OCI-LY3 (cell line): ENCODE measurements at regions not wholly inside any gene's neighbourhood (a gene's known extent, or its start where the extent isn't known, plus 50 kb on each side); places are given as distances from the start of the nearest gene placed in this dataset.

Experiments
- EZH2phosphoT487 ChIP-seq: fragments of 200-600 bp; shearing (Covaris generic); IDR thresholded peaks from 2 replicates; pipeline ENCODE4 v1.6.1; 2018; ENCODE audit warnings: antibody characterized with exemption, mixed run types, low read depth
- TF ChIP-seq, protein P1 (sequence below): fragments of 200-600, 300-600 bp; sonication (generic); IDR thresholded peaks from 2 replicates; pipeline ENCODE4 v1.5.1; 2014; ENCODE audit warnings: antibody characterized with exemption, low read length, low read depth

DNA sequence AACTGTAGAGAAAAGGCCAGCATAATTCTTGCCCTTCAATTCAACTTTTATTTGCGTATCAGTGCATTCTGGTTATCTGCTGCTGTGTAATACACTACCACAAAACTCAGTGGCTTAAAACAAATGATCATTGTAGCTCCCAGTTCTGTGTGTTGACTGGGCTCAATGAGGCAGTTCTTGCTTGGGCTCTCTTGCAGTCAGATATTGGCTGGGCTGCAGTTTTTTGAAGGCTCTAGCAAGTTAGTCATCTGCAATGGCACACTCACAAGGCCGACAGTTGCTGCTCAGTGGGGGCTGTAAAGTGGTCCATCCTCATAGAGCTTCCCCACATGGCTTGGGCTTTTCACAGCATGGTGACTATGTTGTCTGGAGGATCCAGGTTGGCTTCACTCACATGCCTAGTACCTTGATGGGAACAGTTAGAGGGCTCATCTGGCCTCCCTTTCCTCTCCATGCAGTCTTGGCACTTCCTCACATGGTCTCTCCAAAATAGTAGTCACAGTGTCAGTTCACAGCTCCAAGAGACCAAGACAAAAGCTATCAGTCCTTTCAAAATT is 110.6 kb upstream of the TNP1 start:
- TF ChIP-seq, protein P1, sequence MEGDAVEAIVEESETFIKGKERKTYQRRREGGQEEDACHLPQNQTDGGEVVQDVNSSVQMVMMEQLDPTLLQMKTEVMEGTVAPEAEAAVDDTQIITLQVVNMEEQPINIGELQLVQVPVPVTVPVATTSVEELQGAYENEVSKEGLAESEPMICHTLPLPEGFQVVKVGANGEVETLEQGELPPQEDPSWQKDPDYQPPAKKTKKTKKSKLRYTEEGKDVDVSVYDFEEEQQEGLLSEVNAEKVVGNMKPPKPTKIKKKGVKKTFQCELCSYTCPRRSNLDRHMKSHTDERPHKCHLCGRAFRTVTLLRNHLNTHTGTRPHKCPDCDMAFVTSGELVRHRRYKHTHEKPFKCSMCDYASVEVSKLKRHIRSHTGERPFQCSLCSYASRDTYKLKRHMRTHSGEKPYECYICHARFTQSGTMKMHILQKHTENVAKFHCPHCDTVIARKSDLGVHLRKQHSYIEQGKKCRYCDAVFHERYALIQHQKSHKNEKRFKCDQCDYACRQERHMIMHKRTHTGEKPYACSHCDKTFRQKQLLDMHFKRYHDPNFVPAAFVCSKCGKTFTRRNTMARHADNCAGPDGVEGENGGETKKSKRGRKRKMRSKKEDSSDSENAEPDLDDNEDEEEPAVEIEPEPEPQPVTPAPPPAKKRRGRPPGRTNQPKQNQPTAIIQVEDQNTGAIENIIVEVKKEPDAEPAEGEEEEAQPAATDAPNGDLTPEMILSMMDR: no peak
- TF ChIP-seq EZH2phosphoT487: no peak
